Endothelial cell of hepatic sinusoid (primary cell): ENCODE measurements at regions not wholly inside any gene's neighbourhood (a gene's known extent, or its start where the extent isn't known, plus 50 kb on each side); places are given as distances from the start of the nearest gene placed in this dataset.

ENCODE experiments used
- in situ Hi-C: cut with HindIII; loops from 2 replicates; pipeline ENCODE4 v1.10.0; 2017; ENCODE audit warnings: low sequenced_read_pairs

DNA sequence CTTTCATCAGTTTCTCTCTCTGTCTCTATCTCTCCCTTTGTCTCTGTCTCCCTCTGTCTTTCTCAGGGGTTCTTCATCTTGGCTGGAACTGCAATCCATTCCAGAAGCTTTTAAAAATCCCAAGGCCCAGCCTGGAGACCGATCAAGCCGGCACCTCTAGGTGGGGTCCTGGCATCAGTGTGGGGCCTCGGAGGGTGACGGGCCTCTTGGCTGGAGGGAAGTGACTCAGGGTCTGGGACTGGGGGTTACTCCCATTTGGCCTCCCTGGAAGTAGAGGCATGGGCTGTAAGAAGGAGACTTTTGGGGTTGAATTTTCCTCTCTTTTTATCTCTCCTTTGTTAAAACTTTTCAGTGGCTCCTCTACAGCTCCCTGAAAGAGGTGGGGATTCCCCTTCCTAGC is 52.8 kb upstream of the OTOF start:
- in situ Hi-C loops, result loop anchor here (5.0 kb wide), 2 partner anchors 33 to 62 kb away; no protein-coding TSS in a partner anchor

DNA sequence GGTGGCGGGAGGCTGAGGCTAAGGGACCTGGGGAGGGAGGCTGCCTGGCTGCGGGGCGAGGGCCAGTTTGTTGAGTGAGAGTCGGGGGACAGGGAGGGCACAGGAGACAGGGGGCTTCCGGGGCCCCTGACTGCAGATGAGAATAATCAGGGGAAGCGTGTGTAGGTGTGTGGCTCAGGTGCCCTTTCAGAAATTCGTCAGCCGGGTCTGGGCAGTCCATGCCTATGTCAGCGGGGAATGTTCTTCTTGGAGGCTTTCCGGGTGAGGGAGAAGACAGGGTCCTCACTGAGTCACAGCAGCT is 52.3 kb upstream of the OTOF start:
- in situ Hi-C loops, result loop anchor here (5.0 kb wide), 2 partner anchors 33 to 62 kb away; no protein-coding TSS in a partner anchor

DNA sequence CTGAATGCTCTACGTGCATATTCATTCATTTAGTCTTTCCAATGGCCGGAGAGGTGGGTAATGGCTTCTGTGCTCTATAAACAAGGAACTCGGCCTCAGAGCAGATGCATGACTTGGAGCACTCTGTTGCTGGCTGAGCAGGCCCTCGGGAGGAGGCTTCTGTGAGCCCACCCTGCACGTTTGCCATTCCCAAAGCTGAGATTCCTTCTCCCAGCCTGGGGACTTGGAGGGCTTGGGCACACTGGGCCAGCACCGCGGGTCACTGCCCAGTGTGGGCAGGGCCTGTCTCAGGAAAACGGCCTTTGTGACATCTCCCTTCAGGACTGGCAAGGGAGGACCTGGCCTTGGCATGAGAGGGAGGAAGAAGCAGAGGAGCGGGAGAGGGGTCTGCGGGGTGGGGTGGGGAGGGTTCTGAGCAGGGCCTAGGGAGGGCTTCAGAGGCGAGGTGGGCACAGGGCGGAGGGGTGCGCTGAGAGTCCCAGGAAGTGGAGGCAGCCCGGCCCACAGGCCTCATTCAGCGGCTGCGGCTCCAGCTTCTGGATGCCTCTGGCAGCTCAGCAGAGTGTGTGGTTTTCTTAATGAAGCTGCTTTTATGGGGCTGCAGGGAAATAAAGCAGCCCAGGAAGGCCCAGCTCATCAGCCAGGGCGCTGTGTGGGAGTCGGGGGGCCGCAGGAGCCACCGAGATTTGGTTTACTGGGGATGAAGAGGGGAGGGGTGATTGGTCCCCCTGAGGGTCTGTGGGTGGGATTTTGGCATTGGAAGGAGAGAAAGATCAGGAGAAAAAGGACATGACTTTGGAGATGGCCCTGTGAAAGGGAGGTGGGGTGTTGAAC is 51.7 kb upstream of the OTOF start:
- in situ Hi-C loops, result loop anchor here (5.0 kb wide), 2 partner anchors 32 to 63 kb away; no protein-coding TSS in a partner anchor

DNA sequence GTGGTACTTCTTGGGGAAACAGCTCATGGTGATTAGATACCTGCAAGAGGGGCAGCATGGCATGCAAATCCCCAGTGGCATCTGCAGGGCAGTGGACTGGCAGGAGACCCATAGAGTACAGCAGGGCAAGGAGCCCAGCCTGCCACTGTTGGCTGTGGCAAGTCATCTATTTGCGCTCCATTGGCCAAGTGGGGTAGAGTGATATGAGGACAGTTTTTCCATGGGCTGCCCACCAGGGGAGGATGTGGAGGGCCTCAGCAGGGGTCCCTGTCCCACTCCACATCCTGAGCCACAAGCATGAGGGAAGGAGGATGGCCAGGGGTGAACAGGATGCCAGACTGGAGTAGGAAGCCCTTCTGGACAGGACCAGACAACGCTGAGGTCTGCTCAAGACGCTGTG is 50.9 kb upstream of the OTOF start:
- in situ Hi-C loops, result no loop called here

DNA sequence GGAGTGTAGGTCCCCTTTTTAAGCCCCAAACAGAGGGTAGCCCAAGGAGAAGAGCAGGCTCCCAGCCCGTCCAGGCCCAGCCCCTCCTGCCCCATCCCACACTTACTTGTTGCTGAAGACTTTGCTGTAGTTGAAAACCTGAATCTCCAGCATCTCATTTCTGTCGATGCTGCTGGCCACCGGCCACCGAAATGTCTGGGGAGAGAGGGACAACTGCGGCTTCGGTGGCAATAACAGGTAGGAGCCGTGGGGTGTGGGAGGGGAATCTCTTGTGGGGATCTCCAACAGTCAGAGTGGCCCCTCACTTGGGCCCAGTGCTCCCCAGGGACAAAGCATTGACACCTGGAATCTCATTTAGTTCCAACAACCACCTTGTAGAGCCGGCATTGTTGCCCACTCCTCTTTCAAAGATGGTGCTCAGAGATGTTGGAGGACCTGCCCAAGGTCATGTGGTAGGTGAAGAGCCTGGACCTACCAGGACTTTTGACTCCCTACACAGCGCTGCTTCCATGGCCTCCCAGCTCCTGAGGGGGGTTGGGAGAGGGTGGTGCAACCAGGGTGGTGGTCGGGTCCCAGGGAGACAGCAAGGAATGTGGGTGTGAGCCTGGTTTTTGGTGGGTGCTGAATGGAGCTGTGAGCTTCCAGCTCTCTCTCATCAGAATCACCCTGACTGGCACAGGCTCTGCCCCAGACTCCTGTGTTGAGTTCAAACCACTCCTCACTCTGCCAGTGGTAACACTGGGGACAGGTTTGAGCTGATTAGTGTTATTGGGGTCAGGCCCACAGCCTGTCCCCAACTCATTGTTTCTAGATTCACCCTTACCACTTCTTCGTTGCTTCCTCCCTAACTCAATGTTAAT is 50.0 kb upstream of the OTOF start:
- in situ Hi-C loops, result no loop called here
